ENCODE measurements at regions not wholly inside any gene's neighbourhood (a gene's known extent, or its start where the extent isn't known, plus 50 kb on each side); places are given as distances from the start of the nearest gene placed in this dataset.
"Not testable (repeated sequence)": the region's sequence is repeated elsewhere in the genome, so short reads cannot be mapped to it uniquely, and the experiment has no call there.

- no peak for DNase-seq (ENCODE audit: low read depth)
Measured at GRCh38 chr9:16278326-16278999, 592.0 kb downstream of the BNC2 start.

GRCh38 chr9:16281707-16282106 is 588.8 kb downstream of the BNC2 start:
- DNase-seq (ENCODE audit: low read depth): no peak

GRCh38 chr9:16282216-16282615 is 588.3 kb downstream of the BNC2 start:
- peak; percentile 66 for DNase-seq (ENCODE audit: low read depth)

GRCh38 chr9:16282718-16283117 is 587.8 kb downstream of the BNC2 start:
- DNase-seq (ENCODE audit: low read depth): no peak

- no peak for DNase-seq (ENCODE audit: low read depth)
Measured at GRCh38 chr9:16286160-16286559, 584.3 kb downstream of the BNC2 start.

GRCh38 chr9:16289639-16290038 is 580.8 kb downstream of the BNC2 start:
- no peak for DNase-seq (ENCODE audit: low read depth)

- DNase-seq (ENCODE audit: low read depth): no peak
Measured at GRCh38 chr9:16290169-16290568, 580.3 kb downstream of the BNC2 start.

GRCh38 chr9:16291921-16292320 is 578.5 kb downstream of the BNC2 start:
- no peak for DNase-seq (ENCODE audit: low read depth)

GRCh38 chr9:16293610-16294009 is 576.9 kb downstream of the BNC2 start:
- DNase-seq (ENCODE audit: low read depth): no peak

GRCh38 chr9:16294133-16294770 is 576.2 kb downstream of the BNC2 start:
- peak; percentile 22 for DNase-seq (ENCODE audit: low read depth)

GRCh38 chr9:16294940-16295339 is 575.5 kb downstream of the BNC2 start:
- DNase-seq (ENCODE audit: low read depth): not testable (repeated sequence)

- DNase-seq (ENCODE audit: low read depth): not testable (repeated sequence)
Measured at GRCh38 chr9:16299368-16299767, 571.1 kb downstream of the BNC2 start.

GRCh38 chr9:16303506-16303905 is 567.0 kb downstream of the BNC2 start:
- no peak for DNase-seq (ENCODE audit: low read depth)

- DNase-seq (ENCODE audit: low read depth): no peak
Measured at GRCh38 chr9:16304301-16304700, 566.2 kb downstream of the BNC2 start.

GRCh38 chr9:16306586-16306985 is 563.9 kb downstream of the BNC2 start:
- DNase-seq (ENCODE audit: low read depth): no peak

- no peak for DNase-seq (ENCODE audit: low read depth)
Measured at GRCh38 chr9:16307626-16308195, 562.8 kb downstream of the BNC2 start.

GRCh38 chr9:16308645-16309044 is 561.8 kb downstream of the BNC2 start:
- DNase-seq (ENCODE audit: low read depth): no peak

- no peak for DNase-seq (ENCODE audit: low read depth)
Measured at GRCh38 chr9:16309082-16309468, 561.4 kb downstream of the BNC2 start.

- no peak for DNase-seq (ENCODE audit: low read depth)
Measured at GRCh38 chr9:16309469-16310271, 560.8 kb downstream of the BNC2 start.

GRCh38 chr9:16310278-16311110 is 560.0 kb downstream of the BNC2 start:
- no peak for DNase-seq (ENCODE audit: low read depth)

GRCh38 chr9:16312116-16312515 is 558.4 kb downstream of the BNC2 start:
- no peak for DNase-seq (ENCODE audit: low read depth)

Data from GM04503 (cell line).